Esophagus (tissue), 2 donors: ENCODE measurements at regions not wholly inside any gene's neighbourhood (a gene's known extent, or its start where the extent isn't known, plus 50 kb on each side); places are given as distances from the start of the nearest gene placed in this dataset.

Experiments used
- H3K27ac ChIP-seq, 2 donors: one replicate each; pipeline ENCODE4 v1.5.1; 2013; ENCODE audit warnings: low read depth in 2 of 2, mild to moderate bottlenecking in 2 of 2, inconsistent platforms in 1 of 2, low read length in 1 of 2, moderate library complexity in 1 of 2
- H3K27me3 ChIP-seq, 2 donors: one replicate each; pipeline ENCODE4 v1.6.1; 2013; ENCODE audit warnings: low read length in 2 of 2, control low read depth in 1 of 2, mild to moderate bottlenecking in 1 of 2; ENCODE audit not compliant: insufficient read depth in 2 of 2, control insufficient read depth in 1 of 2
- H3K36me3 ChIP-seq, 2 donors: one replicate each; pipeline ENCODE4 v1.6.1; 2013; ENCODE audit warnings: low read length in 1 of 2; ENCODE audit not compliant: control insufficient read depth in 2 of 2, insufficient read depth in 2 of 2
- H3K4me1 ChIP-seq, 2 donors: one replicate each; pipeline ENCODE4 v1.6.1; 2013; ENCODE audit warnings: low read length in 1 of 2; ENCODE audit not compliant: control insufficient read depth in 2 of 2, insufficient read depth in 2 of 2
- H3K4me3 ChIP-seq, 2 donors: one replicate each; pipeline ENCODE4 v1.5.1; 2013; ENCODE audit warnings: low read length in 2 of 2, mild to moderate bottlenecking in 2 of 2, low read depth in 1 of 2, moderate library complexity in 1 of 2
- H3K9me3 ChIP-seq, 2 donors: one replicate each; pipeline ENCODE4 v1.6.1; 2013; ENCODE audit warnings: mild to moderate bottlenecking in 2 of 2, low read depth in 1 of 2, low read length in 1 of 2, moderate library complexity in 1 of 2; ENCODE audit not compliant: control insufficient read depth in 2 of 2, insufficient read depth in 1 of 2
- WGBS, 2 donors: extraction: QIAGEN DNeasy Blood & Tissue Kit; methylation state at CpG; one replicate each; pipeline ENCODE4 v1.1.7; 2013; 5-methylcytosine and 5-hydroxymethylcytosine counted together
- donor health status: healthy with polysubstance abuse.
- donor health status: Bipolar disorder and iron deficiency.

- Histone ChIP-seq H3K9me3 (no peaks in the 10 kb centered on the region), H3K27ac (no peak overlapping the region), H3K4me1 (no peaks in the 10 kb centered on the region), H3K27me3 (no peaks in the 10 kb centered on the region), H3K36me3 (no peaks in the 10 kb centered on the region), H3K4me3 (no peak overlapping the region)
- 93 to 95% methylated on average over 2 of the region's 2 CpGs for WGBS, 2 donors
Measured at GRCh38 chr3:168273036-168273435, 177.3 kb upstream of the GOLIM4 start.

DNA sequence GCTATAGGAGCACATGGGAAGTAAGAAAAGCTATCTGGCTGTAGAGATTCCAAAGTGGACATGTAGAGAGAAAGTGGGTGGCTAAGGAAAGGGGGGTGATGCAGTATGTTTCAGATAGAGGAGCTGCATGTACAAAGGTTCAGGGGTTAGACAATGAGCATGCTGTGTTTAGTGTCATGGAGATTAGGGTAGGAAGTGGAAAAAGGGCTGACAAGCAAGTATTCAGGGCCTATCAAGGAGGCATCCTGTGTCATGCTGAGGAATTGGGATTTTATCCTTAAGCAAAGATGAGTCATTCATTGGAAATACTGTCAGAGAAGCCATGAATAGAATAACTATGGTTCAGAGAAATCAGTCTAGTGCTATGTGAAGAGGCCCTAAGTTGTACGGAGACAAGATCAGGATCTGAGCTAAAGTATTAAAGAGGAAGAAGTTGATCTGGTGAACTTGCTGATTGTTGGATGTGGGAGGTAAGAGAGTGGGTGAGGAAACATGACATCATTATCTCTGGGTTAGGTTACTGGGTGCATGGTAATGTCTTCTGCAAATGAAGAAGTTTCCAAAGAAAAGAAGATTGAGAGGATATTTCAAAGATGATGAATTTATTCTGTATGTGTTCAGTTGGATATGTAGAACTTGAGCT is 176.7 kb upstream of the GOLIM4 start:
- 55 to 72% methylated on average over 1 of the region's 1 CpG for WGBS, 2 donors
- H3K9me3 ChIP-seq: no peaks in the 10 kb centered on the region
- no peak overlapping the region for H3K27ac ChIP-seq
- no peaks in the 10 kb centered on the region for H3K4me1 ChIP-seq
- H3K36me3 ChIP-seq: no peaks in the 10 kb centered on the region
- no peaks in the 10 kb centered on the region for H3K27me3 ChIP-seq
- no peak overlapping the region for H3K4me3 ChIP-seq

- Histone ChIP-seq H3K9me3 (no peaks in the 10 kb centered on the region), H3K4me3 (no peak overlapping the region), H3K36me3 (no peaks in the 10 kb centered on the region), H3K27ac (no peak overlapping the region), H3K27me3 (no peaks in the 10 kb centered on the region), H3K4me1 (no peaks in the 10 kb centered on the region)
- 77 to 82% methylated on average over 2 of the region's 2 CpGs for WGBS, 2 donors
Measured at GRCh38 chr3:168271932-168272331, 176.2 kb upstream of the GOLIM4 start.

DNA sequence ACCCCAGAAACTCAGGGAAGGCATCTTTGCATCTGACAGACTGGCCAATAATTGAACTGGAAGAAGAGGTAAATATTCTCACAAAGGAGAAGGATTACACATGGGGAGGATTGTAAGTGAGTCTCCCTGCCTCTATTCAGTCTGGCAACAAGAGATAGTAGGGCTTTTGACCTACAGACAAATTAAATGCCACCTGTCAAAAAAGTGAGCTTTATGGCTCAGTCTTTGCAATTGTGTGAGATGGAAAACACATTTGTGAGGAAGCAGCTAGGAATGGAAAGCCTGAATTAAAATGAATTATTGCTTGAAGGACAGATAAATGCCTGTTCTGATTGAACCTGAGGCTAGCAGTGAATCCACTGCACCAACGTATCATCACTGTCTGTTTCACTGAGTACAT is 173.3 kb upstream of the GOLIM4 start:
- WGBS, 2 donors: 77 to 79% methylated on average over 1 of the region's 1 CpG
- H3K4me1 ChIP-seq: no peaks in the 10 kb centered on the region
- no peaks in the 10 kb centered on the region for H3K9me3 ChIP-seq
- no peaks in the 10 kb centered on the region for H3K36me3 ChIP-seq
- H3K27ac ChIP-seq: no peak overlapping the region
- H3K4me3 ChIP-seq: no peak overlapping the region
- no peaks in the 10 kb centered on the region for H3K27me3 ChIP-seq

DNA sequence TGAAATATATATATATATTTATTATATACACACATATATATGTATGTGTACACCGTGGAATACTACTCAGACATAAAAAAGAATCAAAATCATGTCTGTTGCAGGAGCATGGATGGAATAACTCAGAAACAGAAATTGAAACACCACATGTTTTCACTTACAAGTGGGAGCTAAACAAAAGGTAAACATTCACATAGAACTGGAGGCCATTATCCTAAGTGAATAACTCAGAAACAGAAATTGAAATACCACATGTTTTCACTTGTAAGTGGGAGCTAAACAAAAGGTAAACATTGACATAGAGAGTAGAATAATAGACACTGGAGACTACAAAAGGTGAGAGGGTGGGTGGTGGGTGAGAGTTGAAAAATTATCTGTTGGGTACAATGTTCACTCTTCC is 171.5 kb upstream of the GOLIM4 start:
- WGBS, 2 donors: 93 to 97% methylated on average over 1 of the region's 1 CpG
- no peaks in the 10 kb centered on the region for H3K36me3 ChIP-seq
- H3K27ac ChIP-seq: no peak overlapping the region
- no peaks in the 10 kb centered on the region for H3K9me3 ChIP-seq
- no peaks in the 10 kb centered on the region for H3K4me1 ChIP-seq
- no peaks in the 10 kb centered on the region for H3K27me3 ChIP-seq
- H3K4me3 ChIP-seq: no peak overlapping the region

DNA sequence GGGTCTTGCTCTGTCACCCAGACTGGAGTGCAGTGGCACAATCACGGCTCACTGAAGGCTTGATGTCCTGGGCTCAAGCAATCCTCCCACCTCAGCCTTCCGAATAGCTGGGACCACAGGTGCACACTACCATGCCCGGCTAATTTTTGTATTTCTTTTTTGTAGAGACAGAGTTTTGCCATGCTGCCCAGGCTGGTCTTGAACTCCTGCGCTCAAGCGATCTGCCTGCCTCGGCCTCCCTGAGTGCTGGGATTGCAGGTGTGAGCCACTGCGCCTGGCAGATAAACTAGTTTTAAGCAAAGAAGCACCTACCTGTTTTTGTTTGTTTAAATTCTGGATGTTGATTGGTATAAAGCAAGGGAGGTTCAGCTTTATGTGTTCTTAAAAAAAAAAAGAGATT is 170.6 kb upstream of the GOLIM4 start:
- no peaks in the 10 kb centered on the region for H3K36me3 ChIP-seq
- 91 to 94% methylated on average over 7 of the region's 7 CpGs for whole genome bisulfite sequencing, 2 donors
- H3K27me3 ChIP-seq: no peaks in the 10 kb centered on the region
- H3K4me1 ChIP-seq: no peaks in the 10 kb centered on the region
- no peak overlapping the region for H3K27ac ChIP-seq
- no peak overlapping the region for H3K4me3 ChIP-seq
- no peaks in the 10 kb centered on the region for H3K9me3 ChIP-seq

DNA sequence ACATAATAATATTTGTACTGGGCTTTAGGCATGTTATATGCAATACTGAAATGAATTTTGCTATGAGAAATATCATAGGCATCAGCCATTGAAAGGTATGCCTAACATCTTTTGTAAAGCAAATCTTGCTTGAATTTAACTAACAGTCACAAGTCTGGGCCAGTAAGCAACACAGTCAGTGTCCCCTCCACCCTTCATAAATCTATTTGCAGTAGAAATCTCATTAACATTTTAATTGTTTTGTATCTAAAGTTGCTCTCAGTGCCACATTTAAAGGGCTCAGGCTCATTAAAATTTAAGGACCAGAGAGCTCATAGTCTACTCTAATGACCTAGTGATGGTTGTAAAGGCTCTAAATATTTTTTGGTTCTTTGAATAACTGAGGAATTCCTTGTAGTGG is 167.2 kb upstream of the GOLIM4 start:
- Histone ChIP-seq H3K4me3 (no peak overlapping the region), H3K36me3 (no peaks in the 10 kb centered on the region), H3K27ac (no peak overlapping the region), H3K4me1 (no peaks in the 10 kb centered on the region), H3K27me3 (no peaks in the 10 kb centered on the region), H3K9me3 (no peaks in the 10 kb centered on the region)

DNA sequence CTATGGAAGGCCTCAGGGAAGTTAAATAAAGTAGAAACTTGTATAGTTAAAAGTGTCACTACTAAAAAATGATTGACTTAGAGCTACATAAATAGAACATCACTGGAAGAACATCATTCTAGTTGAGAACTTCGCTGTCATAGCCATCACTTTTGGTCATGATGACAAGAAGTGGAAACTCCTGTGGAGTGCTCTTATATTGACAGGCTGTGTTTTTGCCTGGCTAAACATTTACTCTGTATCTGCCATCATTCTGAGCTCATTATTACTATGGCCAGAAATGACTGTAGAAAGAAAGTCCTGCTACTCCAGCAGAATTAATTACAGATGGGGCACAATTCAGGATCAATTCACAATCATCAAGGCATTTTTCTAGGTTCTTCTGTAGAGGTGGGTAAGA is 165.1 kb upstream of the GOLIM4 start:
- Histone ChIP-seq H3K9me3 (no peaks in the 10 kb centered on the region), H3K27me3 (no peaks in the 10 kb centered on the region), H3K36me3 (no peaks in the 10 kb centered on the region), H3K4me1 (no peaks in the 10 kb centered on the region), H3K4me3 (no peak overlapping the region), H3K27ac (no peak overlapping the region)
- 72 to 81% methylated on average over 1 of the region's 1 CpG for WGBS, 2 donors

- no peaks in the 10 kb centered on the region for H3K9me3 ChIP-seq
- no peak overlapping the region for H3K4me3 ChIP-seq
- H3K4me1 ChIP-seq: peaks cover 6 to 14% of the 10 kb centered on the region in 2 donors
- WGBS, 2 donors: 79 to 82% methylated on average over 2 of the region's 2 CpGs
- no peak overlapping the region for H3K27ac ChIP-seq
- peaks cover 0 to 2% of the 10 kb centered on the region in 2 donors for H3K27me3 ChIP-seq
- H3K36me3 ChIP-seq: no peaks in the 10 kb centered on the region
Measured at GRCh38 chr3:168251371-168251770, 155.6 kb upstream of the GOLIM4 start.

GRCh38 chr3:168250415-168250861 is 154.7 kb upstream of the GOLIM4 start:
- H3K36me3 ChIP-seq: no peaks in the 10 kb centered on the region
- peaks cover 0 to 2% of the 10 kb centered on the region in 2 donors for H3K27me3 ChIP-seq
- 3 to 4% methylated on average over 16 of the region's 16 CpGs for WGBS, 2 donors
- no peak overlapping the region for H3K27ac ChIP-seq
- peaks cover 6 to 14% of the 10 kb centered on the region in 2 donors for H3K4me1 ChIP-seq
- H3K9me3 ChIP-seq: no peaks in the 10 kb centered on the region
- peak overlapping the region in 1 of 2 donors; percentile 48 for H3K4me3 ChIP-seq
